OCI-LY7 (cell line): ENCODE measurements at regions not wholly inside any gene's neighbourhood (a gene's known extent, or its start where the extent isn't known, plus 50 kb on each side); places are given as distances from the start of the nearest gene placed in this dataset.

ENCODE experiments used
- BruUV-seq: library from RNA; stranded (reverse); fragments of 400-500 nt; replicated peaks from 2 replicates; lab custom pipeline; 2021; lab: Mats Ljungman, UMichigan
- CTCF ChIA-PET: fragments of 300-600 bp; sonication (Branson Sonifier 250); formaldehyde crosslinking; loops from one replicate; lab custom pipeline; 2022; ENCODE audit warnings: antibody characterized with exemption; ENCODE audit not compliant: unreplicated experiment; lab: Charles Lee
- POLR2A ChIA-PET: fragments of 300-600 bp; sonication (Branson Sonifier 250); formaldehyde crosslinking; loops from one replicate; lab custom pipeline; 2022; ENCODE audit warnings: antibody characterized with exemption; lab: Charles Lee
- DNase-seq: peaks from one replicate; pipeline ENCODE4 v3.0.0-alpha.2; 2015; ENCODE audit warnings: low spot score
- H2AFZ ChIP-seq: fragments of 200-600 bp; sonication (generic), shearing (Covaris generic); 2 replicates; pipeline ENCODE4 v1.6.1; 2014; ENCODE audit warnings: mild to moderate bottlenecking, antibody characterized with exemption, low read length, moderate library complexity
- H3K27ac ChIP-seq: fragments of 200-600 bp; sonication (generic); 2 replicates; pipeline ENCODE4 v1.5.1; 2014; ENCODE audit warnings: mixed run types, low read depth, mild to moderate bottlenecking, moderate library complexity, low read length, inconsistent platforms; ENCODE audit not compliant: poor library complexity, severe bottlenecking
- H3K36me3 ChIP-seq: fragments of 200-600 bp; sonication (generic); 2 replicates; pipeline ENCODE4 v1.6.1; 2014; ENCODE audit warnings: mild to moderate bottlenecking, antibody characterized with exemption, low read length, moderate library complexity, mixed read lengths; ENCODE audit not compliant: insufficient read depth
- H3K4me1 ChIP-seq: fragments of 200-600 bp; sonication (generic); 2 replicates; pipeline ENCODE4 v1.5.1; 2014; ENCODE audit warnings: mild to moderate bottlenecking, low read length; ENCODE audit not compliant: insufficient read depth, poor library complexity, severe bottlenecking
- H3K4me2 ChIP-seq: fragments of 200-600 bp; sonication (generic); 2 replicates; pipeline ENCODE4 v1.6.1; 2014; ENCODE audit warnings: mild to moderate bottlenecking, low read length
- H3K4me3 ChIP-seq: fragments of 200-600 bp; sonication (generic); 2 replicates; pipeline ENCODE4 v1.5.1; 2014; ENCODE audit warnings: mild to moderate bottlenecking, low read depth, low read length; ENCODE audit not compliant: poor library complexity, severe bottlenecking
- H3K79me2 ChIP-seq: fragments of 200-600 bp; sonication (generic); 2 replicates; pipeline ENCODE4 v1.6.1; 2016; ENCODE audit warnings: low read depth, mild to moderate bottlenecking, low read length, moderate library complexity, mixed read lengths; ENCODE audit not compliant: insufficient read depth
- H3K9me2 ChIP-seq: fragments of 200-600 bp; sonication (generic); 2 replicates; pipeline ENCODE4 v1.6.1; 2016; ENCODE audit warnings: mild to moderate bottlenecking, low read length, mixed read lengths; ENCODE audit not compliant: insufficient read depth
- H3K9me3 ChIP-seq: fragments of 200-600 bp; sonication (generic); 2 replicates; pipeline ENCODE4 v1.6.1; 2014; ENCODE audit warnings: mild to moderate bottlenecking, mixed run types, low read length, mixed read lengths
- H4K20me1 ChIP-seq: fragments of 200-600 bp; sonication (generic); 2 replicates; pipeline ENCODE4 v1.6.1; 2014; ENCODE audit warnings: mild to moderate bottlenecking, antibody characterized with exemption, low read length, moderate library complexity, mixed read lengths; ENCODE audit not compliant: insufficient read depth
- CTCF ChIP-seq: fragments of 200-600 bp; sonication (generic); conservative IDR thresholded peaks from 2 replicates; pipeline ENCODE4 v1.5.1; 2014; ENCODE audit warnings: mild to moderate bottlenecking, antibody characterized with exemption, low read length, moderate library complexity, mixed read lengths
- EZH2phosphoT487 ChIP-seq: fragments of 200-600 bp; sonication (generic); IDR thresholded peaks from 2 replicates; pipeline ENCODE4 v1.6.1; 2018; ENCODE audit warnings: low read depth, borderline replicate concordance, mild to moderate bottlenecking, mixed run types, antibody characterized with exemption, low read length, moderate library complexity, mixed read lengths
- intact Hi-C: fragments of 100-400 bp; cut with micrococcal nuclease; formaldehyde crosslinking; loops from one replicate; pipeline ENCODE4 v1.10.0; 2022; ENCODE audit not compliant: unreplicated experiment

GRCh38 chr17:77695386-77695785 lies 263.1 kb upstream of the TNRC6C start:
- ChIA-PET POLR2A (no interaction called here), CTCF (no interaction called here)
- DNase-seq: no peak

GRCh38 chr17:77696151-77696720 lies 262.3 kb upstream of the TNRC6C start:
- Histone ChIP-seq H4K20me1 (no peaks in the 10 kb centered on the region), H3K79me2 (no peaks in the 10 kb centered on the region), H3K9me2 (no peaks in the 10 kb centered on the region), H3K9me3 (no peaks in the 10 kb centered on the region), H3K4me3 (no peak overlapping the region), H3K27ac (no peak overlapping the region), H3K4me2 (no peak overlapping the region), H2AFZ (no peak overlapping the region), H3K4me1 (peaks cover 16% of the 10 kb centered on the region), H3K36me3 (no peaks in the 10 kb centered on the region)
- TF ChIP-seq EZH2phosphoT487: no peak
- TF ChIP-seq CTCF: no peak
- CTCF ChIA-PET: no interaction called here
- no TSS peak for BruUV-seq
- DNase-seq: no peak
- intact Hi-C loops: no loop called here
- POLR2A ChIA-PET: no interaction called here

More at GRCh38 chr17:77695386-77695785, 263.1 kb upstream of the TNRC6C start:
- H4K20me1 ChIP-seq: no peaks in the 10 kb centered on the region
- no peak for TF ChIP-seq EZH2phosphoT487
- TF ChIP-seq CTCF: no peak
- no peak overlapping the region for H3K27ac ChIP-seq
- H3K9me2 ChIP-seq: no peaks in the 10 kb centered on the region
- H3K9me3 ChIP-seq: no peaks in the 10 kb centered on the region
- BruUV-seq: no TSS peak
- H3K4me3 ChIP-seq: no peak overlapping the region
- no peaks in the 10 kb centered on the region for H3K79me2 ChIP-seq
- H3K4me1 ChIP-seq: peaks cover 24% of the 10 kb centered on the region
- no peaks in the 10 kb centered on the region for H3K36me3 ChIP-seq
- intact Hi-C loops: no loop called here
- H2AFZ ChIP-seq: no peak overlapping the region
- H3K4me2 ChIP-seq: no peak overlapping the region

DNA sequence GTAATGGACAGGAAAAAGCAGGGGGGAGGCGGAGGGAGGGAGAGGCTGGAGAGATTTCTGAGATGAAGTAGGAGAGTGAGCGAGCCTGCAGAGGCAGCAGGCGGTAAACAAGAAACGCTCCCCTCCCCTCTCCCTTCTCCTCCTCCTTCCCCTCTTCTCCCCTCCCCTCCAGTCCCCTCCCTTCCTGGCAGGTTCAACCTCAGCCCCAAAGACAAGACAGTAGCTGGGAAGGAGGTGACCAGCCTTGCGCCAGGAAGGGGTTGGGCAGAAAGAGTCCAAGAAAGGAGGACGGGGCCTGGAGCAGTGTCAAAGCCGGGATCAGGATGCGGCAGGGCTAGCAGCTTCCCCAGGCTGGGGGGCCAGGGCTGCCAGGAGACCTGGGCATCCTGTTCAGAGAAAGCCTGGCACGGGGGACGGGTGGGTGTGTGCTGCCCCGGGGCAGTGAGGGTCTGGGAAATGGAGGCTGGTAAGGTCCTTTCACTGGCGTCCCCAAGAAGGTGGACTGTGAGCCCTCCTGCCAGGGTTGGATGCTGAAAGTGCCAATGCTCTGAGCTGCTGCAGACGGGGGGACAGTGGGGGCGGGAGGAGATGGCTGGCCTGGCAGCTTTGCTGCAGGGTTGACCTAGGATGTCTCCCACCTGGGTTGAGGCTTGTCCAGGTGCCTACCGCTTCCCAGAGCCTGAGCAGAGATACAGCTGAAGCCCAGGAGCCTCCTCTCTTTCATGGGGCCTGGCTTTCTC lies 261.6 kb upstream of the TNRC6C start:
- H4K20me1 ChIP-seq: no peaks in the 10 kb centered on the region

More for the DNA sequence above, 261.6 kb upstream of the TNRC6C start:
- H3K79me2 ChIP-seq: no peaks in the 10 kb centered on the region
- DNase-seq: no peak
- intact Hi-C loops: no loop called here
- no peaks in the 10 kb centered on the region for H3K36me3 ChIP-seq
- no peak overlapping the region for H2AFZ ChIP-seq
- ChIA-PET POLR2A (no interaction called here), CTCF (no interaction called here)
- H3K27ac ChIP-seq: no peak overlapping the region
- peaks cover 9% of the 10 kb centered on the region for H3K4me1 ChIP-seq
- 0 out of 2 replicates have a peak, but pooled peaks cover 3% of the 10 kb centered on the region for H3K9me3 ChIP-seq
- TF ChIP-seq EZH2phosphoT487 (no peak), CTCF (no peak)
- no TSS peak for BruUV-seq
- no peaks in the 10 kb centered on the region for H3K9me2 ChIP-seq
- no peak overlapping the region for H3K4me3 ChIP-seq
- H3K4me2 ChIP-seq: no peak overlapping the region
